OCI-LY7 (cell line): ENCODE measurements at regions not wholly inside any gene's neighbourhood (a gene's known extent, or its start where the extent isn't known, plus 50 kb on each side); places are given as distances from the start of the nearest gene placed in this dataset.

ENCODE experiments used
- CTCF ChIP-seq: fragments of 200-600 bp; sonication (generic); conservative IDR thresholded peaks from 2 replicates; pipeline ENCODE4 v1.5.1; 2014; ENCODE audit warnings: mild to moderate bottlenecking, antibody characterized with exemption, low read length, moderate library complexity, mixed read lengths
- EZH2phosphoT487 ChIP-seq: fragments of 200-600 bp; sonication (generic); IDR thresholded peaks from 2 replicates; pipeline ENCODE4 v1.6.1; 2018; ENCODE audit warnings: low read depth, borderline replicate concordance, mild to moderate bottlenecking, mixed run types, antibody characterized with exemption, low read length, moderate library complexity, mixed read lengths

- TF ChIP-seq CTCF (no peak), EZH2phosphoT487 (no peak)
Observed at GRCh38 chr6:51152594-51152993, 333.9 kb downstream of the TFAP2B start.
